ENCODE measurements at regions not wholly inside any gene's neighbourhood (a gene's known extent, or its start where the extent isn't known, plus 50 kb on each side); places are given as distances from the start of the nearest gene placed in this dataset.
"Not testable (repeated sequence)": the region's sequence is repeated elsewhere in the genome, so short reads cannot be mapped to it uniquely, and the experiment has no call there.

DNA sequence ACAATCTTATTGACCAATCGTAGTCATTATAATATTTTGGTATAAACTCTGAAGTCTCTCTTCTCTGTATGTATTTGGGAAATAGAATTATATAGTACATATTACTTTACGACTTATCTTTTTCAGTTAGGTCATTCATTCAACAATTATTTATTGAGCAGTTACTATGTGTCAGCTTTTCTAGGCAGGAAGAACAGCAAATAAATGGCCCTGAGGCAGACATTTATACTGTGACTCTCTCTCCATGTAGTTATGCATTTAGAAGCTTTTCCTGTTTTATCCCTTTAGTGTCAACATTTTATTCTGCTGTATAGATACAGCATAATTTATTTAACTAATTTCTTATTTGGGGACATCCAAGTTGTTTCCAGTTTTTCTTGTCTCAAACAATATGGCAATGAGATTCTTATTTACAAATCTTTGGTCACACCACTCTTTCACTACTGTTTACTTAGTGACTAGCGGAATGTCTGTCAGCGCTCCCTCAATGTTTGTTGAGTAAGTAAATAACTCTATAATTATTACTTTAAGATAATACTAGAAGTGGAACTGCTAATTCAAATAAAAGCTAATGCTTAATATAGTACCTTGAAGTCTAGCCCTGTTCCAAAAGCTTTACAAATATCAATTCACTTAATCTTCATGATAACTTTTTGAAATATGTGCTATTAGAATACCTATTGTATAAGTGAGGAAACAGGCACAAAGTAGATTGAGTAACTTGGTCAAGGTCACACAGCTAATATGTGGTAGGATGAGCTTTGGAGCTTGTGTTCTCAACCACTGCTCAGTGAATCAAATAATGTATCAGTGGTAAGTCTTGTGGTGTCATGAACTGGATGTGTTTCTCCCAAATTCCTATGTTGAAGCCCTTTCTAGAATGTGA lies 465.6 kb downstream of the SIPA1L2 start:
- intact Hi-C loops (cut with DNase I): no loop called here
- no peak for DNase-seq

DNA sequence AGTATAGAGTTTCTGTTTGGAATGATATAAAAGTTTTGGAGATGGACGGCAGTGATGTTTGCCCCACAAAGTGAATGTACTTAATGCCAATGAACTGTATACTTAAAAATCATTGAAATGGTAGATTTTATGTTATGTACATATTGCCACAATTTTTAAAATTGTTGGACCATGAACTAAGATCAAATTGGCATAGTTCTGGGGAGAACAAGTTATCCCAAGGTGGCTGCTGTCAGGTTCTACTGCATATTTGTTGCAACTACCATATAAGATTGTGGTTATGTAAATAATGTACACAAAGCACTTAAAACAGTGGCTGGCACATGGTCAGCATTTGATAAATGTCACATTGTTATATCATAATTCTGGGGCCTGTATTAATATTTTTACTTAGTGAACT lies 466.4 kb downstream of the SIPA1L2 start:
- DNase-seq: no peak
- intact Hi-C loops (cut with DNase I): no loop called here

DNA sequence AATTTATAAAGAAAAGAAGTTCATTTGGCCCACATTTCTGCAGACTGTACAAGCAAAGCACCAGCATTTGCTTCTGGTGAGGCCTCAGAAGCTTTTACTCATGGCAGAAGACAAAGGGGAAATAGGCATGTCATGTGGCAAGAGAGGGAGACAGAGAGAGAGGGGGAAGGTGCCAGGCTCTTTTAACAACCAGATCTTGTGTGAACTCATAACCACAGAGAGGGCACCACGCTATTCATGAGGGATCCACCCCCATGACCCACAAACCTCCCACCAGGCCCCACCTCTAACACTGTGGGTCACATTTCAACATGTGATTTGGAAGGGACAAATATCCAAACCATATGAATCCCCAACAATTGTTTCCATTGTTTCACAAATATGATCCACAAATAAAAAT lies 467.9 kb downstream of the SIPA1L2 start:
- intact Hi-C loops (cut with DNase I): no loop called here
- DNase-seq: no peak

DNA sequence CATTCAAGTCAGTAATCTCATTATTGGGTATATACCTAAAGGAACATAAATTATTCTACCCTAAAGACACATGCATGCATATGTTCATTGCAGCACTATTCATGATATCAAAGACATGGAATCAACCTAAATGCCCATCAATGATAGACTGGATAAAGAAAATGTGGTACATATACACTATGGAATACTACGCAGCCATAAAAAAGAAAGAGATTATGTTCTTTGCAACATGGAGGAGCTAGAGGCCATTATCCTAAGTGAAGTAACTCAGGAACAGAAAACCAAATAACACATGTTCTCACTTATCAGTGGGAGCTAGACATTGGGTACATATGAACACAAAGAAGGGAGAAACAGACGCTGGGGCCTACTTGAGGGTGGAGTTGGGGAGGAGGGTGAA lies 471.4 kb downstream of the SIPA1L2 start:
- intact Hi-C loops (cut with DNase I); DNase-seq: not testable (repeated sequence)

GRCh38 chr1:232156070-232156469 lies 473.9 kb downstream of the SIPA1L2 start:
- intact Hi-C loops (cut with DNase I); DNase-seq: not testable (repeated sequence)

GRCh38 chr1:232153652-232154051 lies 476.3 kb downstream of the SIPA1L2 start:
- intact Hi-C loops (cut with DNase I): no loop called here
- no peak for DNase-seq

GRCh38 chr1:232150770-232151548 lies 479.0 kb downstream of the SIPA1L2 start:
- no peak for DNase-seq
- intact Hi-C loops (cut with DNase I): no loop called here

DNA sequence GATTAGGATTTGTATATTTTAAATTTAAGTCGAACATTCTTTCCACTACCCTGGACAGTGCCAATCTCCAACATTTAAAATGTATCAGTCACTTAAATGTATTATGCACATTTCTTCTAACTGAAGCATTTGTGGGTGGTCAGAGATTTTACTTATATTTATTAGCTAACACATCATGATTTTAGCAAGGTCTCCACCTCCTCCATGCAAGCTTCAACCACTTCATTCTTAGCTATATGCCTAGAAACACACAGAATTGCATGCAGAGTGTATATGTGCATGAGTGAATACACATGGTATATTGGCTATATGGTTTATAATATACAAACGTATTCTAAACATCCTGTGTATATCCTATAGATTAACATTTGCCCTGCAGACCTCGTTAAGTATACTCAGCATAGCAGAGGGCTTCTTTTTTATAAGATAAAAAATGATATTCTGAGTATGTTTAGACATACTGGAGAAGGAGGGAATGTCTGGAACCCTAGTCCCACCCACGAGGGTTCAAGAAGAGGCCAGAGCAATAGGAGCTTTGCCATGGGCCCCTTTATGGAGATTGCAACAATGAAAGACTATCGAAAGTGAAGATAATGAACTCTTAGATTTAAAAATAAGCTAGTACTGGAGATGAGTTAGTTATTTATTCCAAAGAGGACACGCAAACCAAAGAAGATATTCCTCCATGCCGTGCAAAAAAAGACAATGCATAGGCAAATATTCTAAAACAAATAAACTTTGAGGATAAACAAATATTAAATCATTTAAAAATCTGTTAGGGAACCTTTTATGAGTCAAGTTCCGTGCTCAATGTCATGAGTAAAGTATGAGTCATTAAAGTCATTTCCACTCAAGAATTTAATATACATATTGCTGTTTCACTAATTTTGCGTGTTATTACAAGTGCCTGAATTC lies 480.4 kb downstream of the SIPA1L2 start:
- no peak for DNase-seq
- intact Hi-C loops (cut with DNase I): no loop called here

DNA sequence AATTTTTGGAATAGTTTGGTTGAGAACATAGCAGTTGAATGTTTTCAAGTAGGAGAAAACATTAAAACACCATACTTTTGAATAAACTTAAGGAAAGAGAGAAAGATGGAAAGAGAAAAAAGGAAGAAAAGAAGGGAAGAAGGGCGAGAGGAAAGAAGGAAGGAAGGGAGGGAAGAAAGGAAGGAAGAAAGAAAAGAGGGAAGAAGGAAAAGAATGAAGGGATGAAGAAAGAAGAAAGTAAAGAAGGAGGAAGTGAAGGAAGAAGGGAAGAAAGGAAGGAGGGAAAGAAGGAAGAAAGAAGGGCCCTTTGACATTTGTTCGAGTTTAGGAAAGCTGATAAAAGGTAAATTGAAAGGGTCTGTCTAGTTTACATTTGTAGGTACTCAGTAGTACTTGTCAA lies 482.7 kb downstream of the SIPA1L2 start:
- intact Hi-C loops (cut with DNase I): no loop called here

GRCh38 chr1:232146514-232146913 lies 483.4 kb downstream of the SIPA1L2 start:
- no peak for DNase-seq
- intact Hi-C loops (cut with DNase I): no loop called here

More for the DNA sequence above, 482.7 kb downstream of the SIPA1L2 start:
- DNase-seq: no peak

DNA sequence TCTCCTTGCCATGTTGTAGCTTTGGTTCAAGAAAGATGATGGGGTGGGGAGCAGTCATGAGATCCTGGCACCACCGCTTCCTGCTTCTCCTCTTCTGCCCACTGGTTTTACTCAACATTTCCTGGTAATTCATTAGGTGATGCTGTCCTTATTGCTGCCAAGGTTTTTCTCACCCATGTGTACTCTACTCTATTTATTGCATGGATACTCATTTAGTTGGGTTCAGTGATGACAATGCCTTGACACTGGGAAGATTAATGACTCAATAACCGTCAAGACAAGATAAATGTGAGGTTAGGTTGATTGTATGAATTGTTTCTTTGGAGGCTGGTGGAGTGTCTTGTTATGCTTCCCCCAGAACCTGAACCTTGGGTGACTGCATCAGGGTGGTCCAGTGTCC lies 484.2 kb downstream of the SIPA1L2 start:
- intact Hi-C loops (cut with DNase I): no loop called here
- DNase-seq: no peak

DNA sequence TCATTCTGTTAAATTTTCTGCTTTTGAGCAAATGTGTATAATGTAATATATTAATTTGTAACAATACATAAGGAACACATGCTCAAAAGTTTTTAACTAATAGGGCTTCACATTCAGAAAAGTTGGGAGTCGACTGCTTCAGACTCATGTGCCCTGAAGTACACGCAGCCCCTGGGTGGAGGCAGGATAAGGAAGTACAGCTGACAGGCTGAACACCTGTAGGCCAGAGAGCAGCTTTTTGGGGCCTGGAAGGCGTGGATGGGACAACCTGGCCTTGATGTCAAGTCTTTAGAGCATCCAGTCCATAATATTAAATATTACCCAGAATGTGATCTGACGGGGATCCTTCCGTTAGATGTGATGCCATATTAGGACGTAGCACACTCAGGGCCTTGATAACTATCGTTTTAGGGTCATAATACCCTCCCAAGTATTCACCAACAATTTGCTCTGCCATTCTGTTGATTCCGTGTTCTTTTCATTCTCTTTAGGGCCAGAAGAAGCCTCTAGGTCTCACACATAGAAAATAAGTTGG lies 485.2 kb downstream of the SIPA1L2 start:
- intact Hi-C loops (cut with DNase I): no loop called here
- peak in 1 of 10 donors; percentile 75 for DNase-seq

- no peak for DNase-seq
- intact Hi-C loops (cut with DNase I): no loop called here
Observed at GRCh38 chr1:232143315-232143886, 486.5 kb downstream of the SIPA1L2 start.

DNA sequence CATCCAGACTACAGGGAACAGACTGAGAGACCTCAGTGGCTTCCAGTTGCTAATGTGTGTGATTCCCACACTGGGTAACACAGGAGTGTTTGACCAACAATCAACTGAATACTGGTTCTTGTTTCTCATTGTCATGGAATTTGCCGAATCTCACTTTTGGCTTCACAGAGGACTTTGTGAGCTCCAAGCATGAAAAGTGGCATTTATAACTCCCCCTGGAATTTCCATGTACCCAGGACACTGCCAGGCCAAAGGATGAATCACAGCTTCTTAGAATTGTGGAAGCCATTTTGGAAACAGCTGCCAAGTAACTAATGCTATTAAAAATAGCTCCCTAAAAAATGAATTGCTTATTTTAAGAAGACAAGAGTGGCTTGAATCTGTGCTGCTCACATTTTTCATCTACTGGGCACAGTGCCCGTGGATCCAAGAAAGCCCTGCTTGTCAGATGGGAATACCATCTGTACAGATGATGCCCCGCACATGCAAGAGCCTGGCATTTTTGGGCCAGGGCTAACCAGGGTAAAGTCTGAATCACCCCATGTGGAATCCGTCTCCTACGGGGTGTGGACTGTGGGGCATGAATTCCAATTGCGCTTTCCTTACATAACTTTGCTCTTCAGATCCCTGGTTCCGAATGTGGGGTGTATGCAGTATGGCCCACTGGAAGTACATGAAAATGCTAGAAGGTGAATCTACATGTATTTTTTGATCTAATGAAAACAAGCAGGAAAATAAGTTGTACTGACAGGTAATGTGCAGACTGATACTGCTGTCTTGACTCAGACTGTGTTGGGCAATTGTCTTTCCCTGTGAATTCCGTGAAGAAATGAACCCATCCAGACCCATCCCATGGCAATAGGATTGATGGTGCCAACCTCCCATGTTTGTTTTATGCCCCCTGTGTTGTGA lies 487.3 kb downstream of the SIPA1L2 start:
- peak; percentile 21 to 94 (median 60) for DNase-seq
- intact Hi-C loops (cut with DNase I): no loop called here

DNA sequence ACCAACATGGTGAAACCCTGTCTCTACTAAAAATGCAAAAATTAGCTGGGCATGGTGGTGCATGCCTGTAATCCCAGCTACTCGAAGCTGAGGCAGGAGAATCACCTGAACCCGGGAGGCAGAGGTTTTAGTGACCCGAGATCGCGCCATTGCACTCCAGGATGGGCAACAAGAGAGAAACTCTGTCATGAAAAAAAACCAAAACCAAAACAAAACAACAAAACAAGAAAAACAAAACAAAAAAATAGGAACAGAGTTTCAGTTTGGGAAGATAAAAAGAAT lies 488.8 kb downstream of the SIPA1L2 start:
- intact Hi-C loops (cut with DNase I): not testable (repeated sequence)

DNA sequence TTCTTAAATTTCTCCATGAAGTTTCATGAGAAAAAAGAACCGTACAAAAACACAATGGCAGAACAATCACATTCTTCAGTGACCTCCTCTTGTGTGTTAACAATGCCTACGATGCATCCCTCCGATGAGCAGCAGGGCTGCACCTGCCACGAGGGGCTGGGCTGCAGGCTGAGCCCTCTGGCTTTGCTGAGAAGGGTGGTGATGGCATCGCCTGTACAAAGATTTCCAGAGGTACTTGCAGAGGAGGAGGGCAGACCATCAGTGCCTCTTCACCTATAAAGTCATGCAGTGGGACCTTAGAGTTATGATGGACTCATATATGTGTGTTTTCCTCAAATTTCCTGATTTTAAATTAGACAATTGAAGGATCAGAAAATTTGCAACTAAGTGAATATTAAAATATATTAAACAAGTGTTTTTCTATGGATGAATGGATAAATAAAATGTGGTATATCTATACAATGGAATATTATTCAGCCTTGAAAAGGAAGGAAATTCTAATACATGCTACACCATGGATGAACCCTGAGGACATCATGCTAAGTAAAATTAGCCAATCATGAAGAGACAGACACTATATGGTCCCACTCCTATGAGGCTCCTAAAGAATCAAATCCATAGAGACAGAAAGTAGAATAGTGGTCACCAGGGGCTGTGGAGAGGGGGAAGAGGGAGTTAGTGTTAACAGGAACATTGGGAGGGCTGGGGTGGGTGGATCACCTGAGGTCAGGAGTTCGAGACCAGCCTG lies 489.3 kb downstream of the SIPA1L2 start:
- no peak for DNase-seq
- intact Hi-C loops (cut with DNase I): no loop called here

More for the DNA sequence above, 488.8 kb downstream of the SIPA1L2 start:
- not testable (repeated sequence) for DNase-seq

DNA sequence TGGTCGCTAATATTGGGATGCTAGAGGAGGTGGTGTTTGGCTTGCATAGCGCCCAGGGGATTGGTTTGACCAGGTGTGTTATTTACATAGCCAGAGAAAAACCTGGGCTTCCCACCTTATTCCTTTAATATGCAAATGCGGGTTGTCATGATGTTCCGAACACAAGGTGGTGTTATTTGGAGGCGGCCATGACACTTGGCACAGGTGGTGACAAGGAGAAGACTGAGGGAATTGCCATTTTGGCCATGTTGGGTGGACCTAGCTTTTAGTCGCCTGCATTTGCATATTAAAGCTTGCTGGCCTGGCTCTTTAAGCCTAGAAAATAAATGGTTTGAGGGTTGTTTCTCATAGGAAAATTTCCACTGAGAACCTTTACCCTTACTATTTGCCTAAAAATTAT lies 490.5 kb downstream of the SIPA1L2 start:
- intact Hi-C loops (cut with DNase I): no loop called here

DNA sequence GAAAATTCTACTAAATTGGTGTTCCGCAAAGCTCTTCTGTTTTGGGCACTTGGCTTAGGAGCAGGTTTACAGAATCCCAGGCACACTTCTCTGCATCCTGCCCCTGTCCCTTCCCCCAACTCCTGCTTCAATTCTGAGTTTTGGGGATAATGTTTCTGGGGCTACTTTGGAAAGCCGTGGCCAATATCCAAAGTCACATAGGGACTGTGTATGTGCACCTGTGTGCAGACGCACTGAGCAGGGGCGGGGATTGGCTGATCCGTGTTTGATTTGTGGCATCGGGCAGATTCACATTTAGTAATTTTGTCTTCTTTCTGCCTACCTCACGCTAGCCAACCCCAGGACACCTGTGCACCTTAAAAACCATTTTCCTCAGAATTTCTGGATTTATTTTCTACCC lies 491.9 kb downstream of the SIPA1L2 start:
- intact Hi-C loops (cut with DNase I): no loop called here

More for the DNA sequence above, 490.5 kb downstream of the SIPA1L2 start:
- no peak for DNase-seq

More for the DNA sequence above, 491.9 kb downstream of the SIPA1L2 start:
- no peak for DNase-seq
